Upper lobe of right lung (tissue), 1 donor: ENCODE measurements at regions not wholly inside any gene's neighbourhood (a gene's known extent, or its start where the extent isn't known, plus 50 kb on each side); places are given as distances from the start of the nearest gene placed in this dataset.

Experiments used
- ATAC-seq: fragments of 200-7000 bp; cut with Tn5 transposase; one replicate; pipeline ENCODE4 v1.9.1; 2020; ENCODE audit warnings: mild to moderate bottlenecking, moderate library complexity
- DNase-seq: peaks from one replicate; pipeline ENCODE4 v3.0.0-alpha.2; 2020
- H3K27ac ChIP-seq: fragments of 200-600 bp; one replicate; pipeline ENCODE4 v1.8.0; 2022
- H3K27me3 ChIP-seq: fragments of 200-600 bp; one replicate; pipeline ENCODE4 v1.8.0; 2022; ENCODE audit warnings: mild to moderate bottlenecking
- H3K36me3 ChIP-seq: fragments of 200-600 bp; one replicate; pipeline ENCODE4 v1.8.0; 2022
- H3K4me1 ChIP-seq: fragments of 200-600 bp; one replicate; pipeline ENCODE4 v1.8.0; 2022
- H3K4me3 ChIP-seq: fragments of 200-600 bp; one replicate; pipeline ENCODE4 v1.8.0; 2022; ENCODE audit warnings: mild to moderate bottlenecking
- H3K9me3 ChIP-seq: fragments of 200-600 bp; one replicate; pipeline ENCODE4 v1.8.0; 2022
- intact Hi-C: fragments of 100-400 bp; cut with DNase I; formaldehyde crosslinking; loops from one replicate; pipeline ENCODE4 v1.11.0; 2022
- TF ChIP-seq, protein P1 (sequence below): fragments of 200-600 bp; IDR thresholded peaks from one replicate; pipeline ENCODE4 v1.8.0; 2022; ENCODE audit warnings: antibody characterized with exemption
- donor health status: DM: no; HTN: yes; CAD: no; lungs with severe emphysema.

DNA sequence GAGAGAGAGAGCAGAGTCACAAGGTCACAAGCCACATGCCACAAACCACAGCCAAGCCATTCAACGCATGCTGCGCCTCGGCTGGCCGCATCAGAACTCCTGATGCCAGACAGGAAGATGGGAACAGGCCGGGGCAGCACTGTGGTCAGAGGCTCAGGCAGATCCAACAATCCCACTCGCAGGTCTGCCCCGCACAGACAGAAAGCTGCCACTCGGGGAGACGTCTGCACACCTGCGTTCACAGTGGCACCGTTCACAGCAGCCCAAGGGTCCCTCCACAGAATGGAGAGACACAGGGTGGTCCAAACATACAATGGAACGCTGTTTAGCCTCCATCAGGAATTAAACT lies 408.8 kb downstream of the CTTN start:
- DNase-seq (no peak), ATAC-seq (no peak)
- TF ChIP-seq, protein P1, sequence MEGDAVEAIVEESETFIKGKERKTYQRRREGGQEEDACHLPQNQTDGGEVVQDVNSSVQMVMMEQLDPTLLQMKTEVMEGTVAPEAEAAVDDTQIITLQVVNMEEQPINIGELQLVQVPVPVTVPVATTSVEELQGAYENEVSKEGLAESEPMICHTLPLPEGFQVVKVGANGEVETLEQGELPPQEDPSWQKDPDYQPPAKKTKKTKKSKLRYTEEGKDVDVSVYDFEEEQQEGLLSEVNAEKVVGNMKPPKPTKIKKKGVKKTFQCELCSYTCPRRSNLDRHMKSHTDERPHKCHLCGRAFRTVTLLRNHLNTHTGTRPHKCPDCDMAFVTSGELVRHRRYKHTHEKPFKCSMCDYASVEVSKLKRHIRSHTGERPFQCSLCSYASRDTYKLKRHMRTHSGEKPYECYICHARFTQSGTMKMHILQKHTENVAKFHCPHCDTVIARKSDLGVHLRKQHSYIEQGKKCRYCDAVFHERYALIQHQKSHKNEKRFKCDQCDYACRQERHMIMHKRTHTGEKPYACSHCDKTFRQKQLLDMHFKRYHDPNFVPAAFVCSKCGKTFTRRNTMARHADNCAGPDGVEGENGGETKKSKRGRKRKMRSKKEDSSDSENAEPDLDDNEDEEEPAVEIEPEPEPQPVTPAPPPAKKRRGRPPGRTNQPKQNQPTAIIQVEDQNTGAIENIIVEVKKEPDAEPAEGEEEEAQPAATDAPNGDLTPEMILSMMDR = no peak
- no peak overlapping the region for H3K27ac ChIP-seq
- H3K9me3 ChIP-seq = no peaks in the 10 kb centered on the region
- no peaks in the 10 kb centered on the region for H3K36me3 ChIP-seq
- intact Hi-C loops = no loop called here
- H3K4me3 ChIP-seq = no peak overlapping the region
- no peaks in the 10 kb centered on the region for H3K27me3 ChIP-seq
- no peaks in the 10 kb centered on the region for H3K4me1 ChIP-seq

DNA sequence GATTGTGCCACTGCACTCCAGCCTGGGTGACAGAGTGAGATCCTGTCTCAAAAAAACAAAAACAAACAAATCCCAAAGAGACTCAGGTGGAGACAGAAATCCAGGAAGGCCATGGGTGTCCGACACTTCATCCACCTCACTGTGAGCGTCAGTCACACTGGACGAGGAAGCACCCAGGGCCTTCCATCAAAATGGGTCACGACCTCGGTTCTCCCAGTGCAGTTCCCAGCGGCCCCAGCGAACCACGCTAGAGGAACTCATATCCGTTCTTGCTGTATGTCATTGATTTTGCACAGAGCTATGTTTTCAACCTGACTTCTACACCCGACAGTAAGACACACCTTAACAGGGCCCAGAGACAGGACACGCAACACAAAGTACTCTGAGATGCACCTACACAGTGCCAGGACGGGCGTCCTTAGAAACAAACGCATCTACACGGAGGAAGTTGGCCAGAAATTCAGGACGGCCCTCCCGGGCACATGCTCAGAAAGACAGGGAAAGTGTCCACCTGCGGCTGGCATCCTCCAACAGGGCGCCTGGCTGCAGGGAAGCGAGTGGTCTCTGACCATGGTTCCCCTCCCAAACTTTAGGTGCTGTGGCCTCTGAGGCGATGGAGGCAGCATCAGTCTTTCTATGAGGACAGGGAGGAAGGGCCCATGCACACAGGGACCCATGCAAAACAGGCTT lies 410.5 kb downstream of the CTTN start:
- no peaks in the 10 kb centered on the region for H3K9me3 ChIP-seq
- intact Hi-C loops = no loop called here
- no peaks in the 10 kb centered on the region for H3K36me3 ChIP-seq
- H3K27me3 ChIP-seq = no peaks in the 10 kb centered on the region
- no peaks in the 10 kb centered on the region for H3K4me1 ChIP-seq
- H3K27ac ChIP-seq = no peak overlapping the region
- TF ChIP-seq, protein P1 = no peak
- ATAC-seq (no peak), DNase-seq (no peak)
- no peak overlapping the region for H3K4me3 ChIP-seq

DNA sequence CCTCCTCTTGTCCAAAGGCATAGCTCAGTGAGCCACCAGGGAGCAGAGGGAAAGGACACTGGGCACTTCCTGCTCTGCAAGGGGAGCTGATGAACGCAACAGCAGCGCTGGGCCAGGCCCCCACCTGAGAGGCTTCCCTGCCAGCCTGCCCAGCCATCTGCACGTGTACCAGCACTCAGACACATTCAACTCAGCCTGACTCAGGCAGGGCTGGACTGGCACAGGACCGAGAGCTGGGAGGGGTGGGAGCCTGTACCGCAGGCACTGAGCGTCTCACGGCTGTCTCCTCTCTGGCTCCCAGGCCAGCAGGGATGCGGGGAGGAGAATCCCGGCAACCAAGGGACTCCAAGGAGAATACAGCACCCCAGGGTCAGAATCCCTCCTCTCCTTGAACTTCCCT lies 411.8 kb downstream of the CTTN start:
- no peaks in the 10 kb centered on the region for H3K4me1 ChIP-seq
- H3K9me3 ChIP-seq = no peaks in the 10 kb centered on the region
- ATAC-seq (no peak), DNase-seq (no peak)
- no peak overlapping the region for H3K4me3 ChIP-seq
- no peaks in the 10 kb centered on the region for H3K27me3 ChIP-seq
- H3K27ac ChIP-seq = no peak overlapping the region
- intact Hi-C loops = no loop called here
- H3K36me3 ChIP-seq = no peaks in the 10 kb centered on the region
- TF ChIP-seq, protein P1 = no peak

DNA sequence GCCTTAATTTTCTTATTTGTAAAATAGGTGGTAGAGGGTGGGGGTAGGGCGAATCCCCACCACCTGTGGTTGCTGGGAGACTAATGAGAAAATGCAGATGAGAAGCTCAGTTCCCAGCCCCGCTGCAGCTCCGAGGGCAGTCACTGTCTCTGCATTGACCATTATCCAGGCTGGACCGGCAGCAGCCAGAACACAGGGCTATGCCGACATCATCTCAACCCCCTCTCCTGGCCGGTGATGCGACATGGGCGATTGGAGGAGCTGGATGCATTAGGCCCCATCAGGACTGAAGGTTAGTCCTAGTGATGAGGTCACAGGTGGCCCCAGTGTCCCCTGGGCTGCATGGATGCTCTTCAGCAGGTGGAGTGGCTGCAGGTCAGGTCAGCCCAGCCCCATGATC lies 412.4 kb downstream of the CTTN start:
- no peak for DNase-seq
- no peak overlapping the region for H3K27ac ChIP-seq
- TF ChIP-seq, protein P1 = no peak

DNA sequence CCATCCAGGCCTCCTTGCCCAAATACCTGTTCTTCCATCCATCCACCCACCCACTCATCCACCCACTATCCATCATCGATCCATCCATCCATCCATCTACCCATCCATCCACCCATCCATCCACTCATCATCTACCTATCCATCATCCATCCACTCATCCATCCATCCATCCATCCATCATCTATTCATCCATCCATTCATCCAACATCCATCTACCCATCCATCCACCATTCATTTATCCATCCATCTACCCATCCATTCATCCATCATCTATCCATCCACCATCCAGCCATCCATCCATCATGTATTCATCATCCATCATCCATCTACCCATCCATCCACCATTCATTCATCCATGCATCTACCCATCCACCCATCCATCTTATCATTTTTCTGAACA lies 413.2 kb downstream of the CTTN start:
- ATAC-seq (no peak), DNase-seq (no peak)
- Histone ChIP-seq H3K9me3 (no peaks in the 10 kb centered on the region), H3K36me3 (no peaks in the 10 kb centered on the region), H3K4me1 (no peaks in the 10 kb centered on the region), H3K4me3 (no peak overlapping the region), H3K27me3 (no peaks in the 10 kb centered on the region), H3K27ac (no peak overlapping the region)
- TF ChIP-seq, protein P1 = no peak
- intact Hi-C loops = no loop called here

More for the DNA sequence above, 412.4 kb downstream of the CTTN start:
- no peaks in the 10 kb centered on the region for H3K27me3 ChIP-seq
- H3K4me3 ChIP-seq = no peak overlapping the region
- H3K36me3 ChIP-seq = no peaks in the 10 kb centered on the region
- no peaks in the 10 kb centered on the region for H3K4me1 ChIP-seq
- H3K9me3 ChIP-seq = no peaks in the 10 kb centered on the region
- intact Hi-C loops = no loop called here
- ATAC-seq = no peak

DNA sequence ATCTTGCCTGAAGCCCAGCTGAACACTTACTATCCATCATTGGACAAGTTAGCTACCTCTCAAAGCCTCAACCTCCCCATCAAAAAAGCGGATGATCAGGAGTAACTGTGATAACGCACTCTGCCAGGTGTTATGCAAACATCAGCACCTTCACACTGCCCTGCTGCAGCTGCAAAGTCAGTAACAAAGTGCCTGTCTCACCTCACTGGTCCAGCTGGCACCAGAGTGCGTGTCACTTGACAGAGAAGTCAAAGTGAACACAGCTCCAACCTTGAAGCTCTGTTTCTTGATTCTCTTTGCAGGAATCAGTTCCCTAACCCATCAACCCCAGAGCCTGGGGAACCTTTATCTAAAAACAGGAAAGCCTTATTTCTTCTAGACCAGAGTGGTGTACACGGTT lies 413.6 kb downstream of the CTTN start:
- Histone ChIP-seq H3K27ac (no peak overlapping the region), H3K4me3 (no peak overlapping the region), H3K27me3 (no peaks in the 10 kb centered on the region), H3K9me3 (no peaks in the 10 kb centered on the region), H3K36me3 (no peaks in the 10 kb centered on the region), H3K4me1 (no peaks in the 10 kb centered on the region)
- TF ChIP-seq, protein P1 = no peak
- ATAC-seq (no peak), DNase-seq (no peak)
- intact Hi-C loops = no loop called here
